Breast epithelium (tissue), 4 donors: ENCODE measurements at regions not wholly inside any gene's neighbourhood (a gene's known extent, or its start where the extent isn't known, plus 50 kb on each side); places are given as distances from the start of the nearest gene placed in this dataset.

ENCODE experiments used
- DNase-seq, 2 donors: peaks; one replicate each; pipeline ENCODE4 v3.0.0-alpha.2; 2019; ENCODE audit warnings: low spot score in 2 of 2
- H3K27ac ChIP-seq, 2 donors: fragments of 200-600 bp; sonication (generic) in 1 of 2; one replicate each; pipeline ENCODE4 v1.5.1; 2016 to 2019; ENCODE audit warnings: mild to moderate bottlenecking in 1 of 2
- H3K27me3 ChIP-seq, 2 donors: fragments of 200-600 bp; sonication (generic) in 1 of 2; one replicate each; pipeline versions ENCODE4 v1.5.1 to v1.6.0; 2017 to 2019; ENCODE audit warnings: control low read depth in 1 of 2, mild to moderate bottlenecking in 1 of 2
- H3K36me3 ChIP-seq: fragments of 200-600 bp; one replicate; pipeline ENCODE4 v1.5.1; 2019
- H3K4me1 ChIP-seq, 2 donors: fragments of 200-600 bp; sonication (generic); one replicate each; pipeline ENCODE4 v1.5.1; 2016 to 2019; ENCODE audit warnings: control low read depth in 1 of 2
- H3K4me3 ChIP-seq, 3 donors: fragments of 200-600 bp; sonication (generic); 1 replicate in 2 of 3; 2 replicates in 1 of 3; pipeline ENCODE4 v1.5.1; 2016 to 2019; ENCODE audit warnings: mild to moderate bottlenecking in 3 of 3, moderate library complexity in 2 of 3
- H3K9me3 ChIP-seq, 2 donors: fragments of 200-600 bp; sonication (generic) in 1 of 2; one replicate each; pipeline ENCODE4 v1.5.1; 2016 to 2019; ENCODE audit warnings: control low read depth in 1 of 2
- CTCF ChIP-seq, 3 donors: fragments of 450-650 bp; IDR thresholded peaks; one replicate each; pipeline ENCODE4 v1.5.1; 2016 to 2017; ENCODE audit warnings: antibody characterized with exemption in 3 of 3, mild to moderate bottlenecking in 3 of 3, moderate library complexity in 3 of 3
- POLR2A ChIP-seq: fragments of 450-650 bp; IDR thresholded peaks from one replicate; pipeline ENCODE4 v1.6.1; 2016; ENCODE audit warnings: antibody characterized with exemption, mild to moderate bottlenecking, moderate library complexity
- POLR2AphosphoS5 ChIP-seq, 3 donors: sonication (generic); formaldehyde crosslinking; IDR thresholded peaks; one replicate each; pipeline ENCODE4 v1.6.1; 2017; ENCODE audit warnings: antibody characterized with exemption in 3 of 3
- intact Hi-C: fragments of 100-400 bp; cut with DNase I; formaldehyde crosslinking; loops from one replicate; pipeline ENCODE4 v1.15.1; 2023; ENCODE audit warnings: low total_unique reads

- Histone ChIP-seq H3K27me3 (no peaks in the 10 kb centered on the region), H3K4me3 (no peak overlapping the region), H3K27ac (no peak overlapping the region), H3K9me3 (no peaks in the 10 kb centered on the region), H3K4me1 (no peaks in the 10 kb centered on the region), H3K36me3 (no peaks in the 10 kb centered on the region)
- TF ChIP-seq POLR2A, result no peak
- intact Hi-C loops, result loop anchor here (5.0 kb wide), 1 partner anchor 477 kb away; no protein-coding TSS in a partner anchor
- no peak for DNase-seq
Measured at GRCh38 chr14:92259613-92260357, 63.2 kb upstream of the SLC24A4 start.

GRCh38 chr14:92263681-92264080 lies 59.3 kb upstream of the SLC24A4 start:
- peak overlapping the region; percentile 12 to 17 for H3K27ac ChIP-seq
- no peaks in the 10 kb centered on the region for H3K9me3 ChIP-seq
- no peaks in the 10 kb centered on the region for H3K4me1 ChIP-seq
- H3K27me3 ChIP-seq, result no peaks in the 10 kb centered on the region
- H3K4me3 ChIP-seq, result no peak overlapping the region
- DNase-seq, result peak in 1 of 2 donors; percentile 27
- intact Hi-C loops, result loop anchor here (5.0 kb wide), 1 partner anchor 481 kb away; no protein-coding TSS in a partner anchor
- TF ChIP-seq POLR2AphosphoS5 (IDR thresholded peaks at IDR 0.05) (no peak), POLR2A (no peak), CTCF (IDR thresholded peaks at IDR 0.05) (no peak)
- no peaks in the 10 kb centered on the region for H3K36me3 ChIP-seq

- no peak overlapping the region for H3K4me3 ChIP-seq
- intact Hi-C loops, result loop anchor here (5.0 kb wide), 1 partner anchor 482 kb away; no protein-coding TSS in a partner anchor
- H3K36me3 ChIP-seq, result no peaks in the 10 kb centered on the region
- no peaks in the 10 kb centered on the region for H3K4me1 ChIP-seq
- H3K27me3 ChIP-seq, result no peaks in the 10 kb centered on the region
- DNase-seq, result no peak
- H3K9me3 ChIP-seq, result no peaks in the 10 kb centered on the region
- TF ChIP-seq POLR2A (no peak), CTCF (IDR thresholded peaks at IDR 0.05) (no peak), POLR2AphosphoS5 (IDR thresholded peaks at IDR 0.05) (no peak)
- H3K27ac ChIP-seq, result peak overlapping the region in 1 of 2 donors; percentile 17
Measured at GRCh38 chr14:92264195-92264594, 58.8 kb upstream of the SLC24A4 start.

- intact Hi-C loops, result no loop called here
- TF ChIP-seq POLR2A, result no peak
- no peak for TF ChIP-seq POLR2AphosphoS5 (IDR thresholded peaks at IDR 0.05)
- no peak for TF ChIP-seq CTCF (IDR thresholded peaks at IDR 0.05)
Measured at GRCh38 chr14:92266216-92266615, 56.7 kb upstream of the SLC24A4 start.

More at GRCh38 chr14:92266216-92266615, 56.7 kb upstream of the SLC24A4 start:
- no peak for DNase-seq
- H3K27ac ChIP-seq, result no peak overlapping the region
- no peaks in the 10 kb centered on the region for H3K36me3 ChIP-seq
- no peaks in the 10 kb centered on the region for H3K4me1 ChIP-seq
- H3K4me3 ChIP-seq, result no peak overlapping the region
- no peaks in the 10 kb centered on the region for H3K27me3 ChIP-seq
- H3K9me3 ChIP-seq, result no peaks in the 10 kb centered on the region
